HG02588 (cell line): ENCODE measurements at regions not wholly inside any gene's neighbourhood (a gene's known extent, or its start where the extent isn't known, plus 50 kb on each side); places are given as distances from the start of the nearest gene placed in this dataset.
A peak's percentile ranks its signal among the peaks of the same experiment; 100 is the strongest.

Experiments
- ATAC-seq: cut with Tn5 transposase; IDR thresholded peaks from one replicate; pipeline ENCODE4 v1.9.1; 2021; ENCODE audit warnings: mild to moderate bottlenecking, moderate library complexity; ENCODE audit not compliant: unreplicated experiment

GRCh38 chrX:9311421-9312160, 153.3 kb upstream of the TBL1X start:
- ATAC-seq, result no peak

GRCh38 chrX:9312922-9313867, 151.7 kb upstream of the TBL1X start:
- peak; percentile 57 for ATAC-seq

DNA sequence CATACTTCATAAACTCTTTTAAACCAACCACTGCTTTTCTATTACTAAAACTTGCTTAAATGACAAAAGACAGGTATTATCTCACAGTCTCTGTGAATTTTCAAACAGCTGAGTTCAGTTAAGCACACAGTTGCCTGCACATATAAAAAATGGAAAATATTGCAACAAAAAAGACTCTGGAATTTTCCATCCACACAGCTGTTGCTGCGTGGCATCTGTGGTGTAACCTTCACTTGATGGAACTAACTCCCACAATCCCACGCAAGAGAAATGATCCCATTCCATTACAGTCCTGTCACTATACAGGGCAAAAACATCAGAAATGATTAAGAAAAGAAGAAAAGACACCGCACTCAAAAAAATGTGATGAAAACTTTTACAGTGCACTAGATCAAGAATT, 149.8 kb upstream of the TBL1X start:
- no peak for ATAC-seq

GRCh38 chrX:9316096-9316495, 148.8 kb upstream of the TBL1X start:
- no peak for ATAC-seq

- no peak for ATAC-seq
These were observed 147.7 kb upstream of the TBL1X start for GRCh38 chrX:9317176-9317575.

GRCh38 chrX:9318213-9318612, 146.6 kb upstream of the TBL1X start:
- no peak for ATAC-seq

DNA sequence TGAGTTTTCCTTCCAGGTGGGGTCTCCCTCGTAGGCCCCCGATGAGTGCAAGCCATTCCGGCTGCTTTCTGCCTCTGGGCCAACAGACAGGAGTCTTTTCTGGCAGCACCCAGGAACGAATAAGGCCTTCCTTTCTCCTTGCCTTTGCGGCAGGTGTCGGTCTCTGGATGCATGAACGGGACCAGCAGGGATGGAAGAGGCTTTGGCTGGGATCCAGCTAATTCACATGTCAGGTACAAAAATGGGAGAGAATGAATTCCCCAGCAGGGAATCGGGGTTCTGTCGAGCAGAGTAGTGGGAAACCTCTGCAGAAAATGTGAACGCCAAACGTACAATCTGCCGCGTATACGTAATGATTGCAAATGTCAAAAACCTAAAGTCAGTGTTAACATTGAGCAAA, 146.1 kb upstream of the TBL1X start:
- no peak for ATAC-seq

DNA sequence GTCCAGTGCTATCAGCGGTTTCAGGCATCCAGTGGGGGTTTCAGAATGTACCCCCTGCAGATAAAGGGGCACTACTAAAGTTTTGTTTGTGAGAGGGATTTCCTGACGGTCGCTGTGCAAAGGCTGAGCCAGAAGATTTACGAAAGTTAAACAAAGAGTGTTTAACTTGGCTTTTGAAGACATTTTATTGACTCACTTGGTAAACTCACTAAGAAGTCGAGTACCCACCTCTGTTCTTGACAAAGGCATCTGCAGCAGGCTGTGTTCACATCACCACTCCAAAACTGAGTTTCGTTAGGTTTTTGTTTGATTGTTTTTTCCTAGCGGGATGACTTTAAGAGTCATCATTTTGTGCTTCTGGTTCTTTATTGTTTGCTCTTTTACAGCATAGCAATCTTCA, 143.9 kb upstream of the TBL1X start:
- no peak for ATAC-seq

- no peak for ATAC-seq
These were observed 140.2 kb upstream of the TBL1X start for GRCh38 chrX:9324676-9325075.

DNA sequence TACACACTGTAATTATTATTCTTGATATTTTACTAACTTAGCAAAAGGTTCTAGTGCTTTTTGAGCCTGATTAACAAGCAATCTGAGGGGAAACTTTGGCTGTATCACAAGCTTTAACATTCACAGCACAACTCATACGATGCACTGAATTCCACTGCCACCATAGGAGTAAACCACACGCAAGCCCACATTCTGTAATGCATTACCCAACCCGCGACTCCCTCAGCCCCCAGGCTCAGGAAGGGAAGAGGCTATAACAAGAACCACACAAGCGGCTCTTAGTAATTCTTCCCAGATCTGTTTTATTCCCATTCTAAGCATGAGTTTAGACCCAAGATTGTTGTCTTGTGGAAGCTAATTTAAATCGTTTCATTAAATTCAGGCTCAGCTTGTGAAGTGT, 138.5 kb upstream of the TBL1X start:
- no peak for ATAC-seq

DNA sequence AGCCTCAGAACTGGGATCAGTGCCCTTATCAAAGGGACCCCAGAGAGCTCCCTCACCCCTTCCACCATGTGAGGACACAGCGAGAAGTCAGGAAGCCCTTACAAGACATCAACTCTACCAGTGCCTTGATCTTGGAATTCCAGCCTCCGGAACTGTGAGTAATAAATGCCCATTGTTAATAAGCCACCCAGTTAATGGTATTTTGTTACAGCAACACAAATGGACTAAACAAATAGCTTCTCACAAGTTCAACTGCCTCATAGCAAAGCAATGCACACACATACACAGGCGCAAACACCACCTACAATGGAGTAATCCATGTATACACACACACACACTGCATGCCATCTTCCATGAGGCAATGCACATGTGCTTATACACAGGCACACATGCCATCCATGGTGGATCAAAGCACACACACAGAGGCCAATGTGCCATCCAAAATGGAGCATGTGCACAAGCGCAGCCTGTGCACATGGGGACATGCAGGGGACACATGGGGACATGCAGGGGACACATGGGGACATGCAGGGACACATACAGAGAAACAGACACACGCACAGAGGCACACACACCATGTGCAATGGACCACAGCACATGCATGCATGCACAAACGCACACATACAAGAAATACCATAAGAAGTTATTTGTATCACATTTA, 137.6 kb upstream of the TBL1X start:
- no peak for ATAC-seq

- no peak for ATAC-seq
These were observed 137.1 kb upstream of the TBL1X start for GRCh38 chrX:9327747-9328145.

DNA sequence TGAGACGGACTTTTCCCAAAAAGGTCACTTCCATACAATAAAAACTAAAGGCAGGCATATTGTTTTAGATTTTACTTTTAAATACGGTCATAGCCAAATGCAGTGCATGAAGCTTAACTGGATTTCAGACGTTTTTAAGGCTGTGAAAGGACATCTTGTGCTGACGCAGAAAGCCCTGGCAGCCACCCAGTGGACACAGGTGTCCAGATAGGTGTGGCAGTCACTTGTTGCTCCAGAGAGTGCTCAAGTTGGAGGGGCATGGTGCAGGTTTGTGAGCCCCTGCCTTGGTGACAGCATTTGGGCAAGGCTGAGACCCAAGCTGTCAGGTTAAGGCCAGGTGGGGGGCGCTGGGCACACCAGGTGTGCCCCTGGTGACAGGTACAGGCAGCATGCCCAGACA, 135.8 kb upstream of the TBL1X start:
- no peak for ATAC-seq

DNA sequence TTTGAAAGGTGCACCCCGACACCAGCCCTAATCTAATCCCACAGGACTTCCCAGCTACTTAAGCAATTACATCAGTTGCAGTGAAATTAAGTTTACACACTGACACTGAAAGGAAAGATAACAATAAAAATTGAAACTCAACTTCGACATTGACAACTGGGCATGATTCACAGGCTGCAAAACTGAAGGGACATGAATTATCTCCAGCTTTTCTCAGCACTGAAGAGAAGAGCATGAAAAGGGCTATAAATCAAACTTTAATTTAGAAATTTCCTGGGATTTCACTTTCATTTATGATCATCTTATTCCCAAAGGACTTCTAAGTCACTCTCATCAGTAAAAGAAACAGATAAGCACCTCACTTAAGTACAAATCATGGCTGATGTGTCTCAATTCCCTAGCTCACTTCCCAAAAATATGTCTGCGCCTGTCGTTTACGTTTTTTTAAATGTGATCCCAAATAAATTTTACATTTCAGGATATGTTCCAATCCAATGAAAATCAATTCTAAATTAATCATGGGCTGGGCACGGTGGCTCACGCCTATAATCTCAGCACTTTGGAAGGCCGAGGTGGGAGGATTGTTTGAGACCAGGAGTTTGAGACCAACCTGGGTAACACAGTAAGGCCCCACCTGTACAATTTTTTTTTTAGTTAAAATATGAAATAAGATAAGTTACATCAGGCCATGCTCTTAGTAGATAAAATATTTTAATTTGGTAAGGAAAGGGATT, 134.4 kb upstream of the TBL1X start:
- ATAC-seq, result no peak

- ATAC-seq, result no peak
These were observed 130.8 kb upstream of the TBL1X start for GRCh38 chrX:9333873-9334560.

- ATAC-seq, result no peak
These were observed 129.6 kb upstream of the TBL1X start for GRCh38 chrX:9335251-9335650.

DNA sequence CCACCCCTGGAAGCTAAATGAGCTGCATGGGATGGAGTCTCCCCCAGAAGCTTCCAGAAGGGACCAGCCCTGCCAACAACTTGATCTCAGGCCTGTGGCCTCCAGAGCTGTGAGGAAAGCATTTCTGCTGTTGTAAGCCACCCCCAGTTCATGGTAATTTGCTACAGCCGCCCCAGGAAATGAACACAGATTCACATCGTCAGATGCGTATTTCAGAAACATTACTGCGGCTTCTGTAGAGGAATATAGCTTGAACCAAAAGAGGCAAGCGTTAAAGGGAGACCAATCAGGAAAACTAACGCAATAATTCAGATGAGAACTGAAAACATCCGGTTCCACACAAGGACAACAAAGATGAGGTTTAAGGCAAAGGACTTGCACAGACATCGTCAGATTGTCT, 128.4 kb upstream of the TBL1X start:
- no peak for ATAC-seq

- no peak for ATAC-seq
These were observed 127.8 kb upstream of the TBL1X start for GRCh38 chrX:9337046-9337445.

GRCh38 chrX:9338986-9339385, 125.9 kb upstream of the TBL1X start:
- no peak for ATAC-seq
